T-helper 17 cell (primary cell): ENCODE measurements at regions not wholly inside any gene's neighbourhood (a gene's known extent, or its start where the extent isn't known, plus 50 kb on each side); places are given as distances from the start of the nearest gene placed in this dataset.

Experiments
- ATAC-seq: fragments of 150-1000 bp; cut with Tn5 transposase; 2 replicates; pipeline ENCODE4 v1.10.0; 2021; ENCODE audit warnings: mild to moderate bottlenecking, moderate library complexity
- DNase-seq, 3 donors: peaks; one replicate each; pipeline versions ENCODE4 v3.0.0 to v3.0.0-alpha.2; 2020 to 2021
- H3K9me3 ChIP-seq: one replicate; pipeline ENCODE4 v1.7.0; 2013; ENCODE audit warnings: low read length, mild to moderate bottlenecking; ENCODE audit not compliant: control insufficient read depth, poor library complexity, severe bottlenecking
- H3K27ac Mint-ChIP-seq: one replicate; pipeline ENCODE4 v1.8.0; 2022; ENCODE audit warnings: mild to moderate bottlenecking, moderate library complexity, mixed read lengths
- H3K27me3 Mint-ChIP-seq: one replicate; pipeline ENCODE4 v1.8.0; 2022; ENCODE audit warnings: mixed read lengths
- H3K36me3 Mint-ChIP-seq: one replicate; pipeline ENCODE4 v1.8.0; 2022; ENCODE audit warnings: low read depth, mixed read lengths
- H3K4me1 Mint-ChIP-seq: one replicate; pipeline ENCODE4 v1.8.0; 2022; ENCODE audit warnings: mild to moderate bottlenecking, mixed read lengths
- H3K4me3 Mint-ChIP-seq: one replicate; pipeline ENCODE4 v1.8.0; 2022; ENCODE audit warnings: mild to moderate bottlenecking, moderate library complexity, mixed read lengths

- H3K36me3 Mint-ChIP-seq = no peaks in the 10 kb centered on the region
- no peaks in the 10 kb centered on the region for H3K27me3 Mint-ChIP-seq
- H3K27ac Mint-ChIP-seq = no peak overlapping the region
- H3K9me3 ChIP-seq = no peaks in the 10 kb centered on the region
- ATAC-seq = no peak
- no peak for DNase-seq
- H3K4me3 Mint-ChIP-seq = no peak overlapping the region
- H3K4me1 Mint-ChIP-seq = no peaks in the 10 kb centered on the region
Measured at GRCh38 chr4:100707786-100708185, 190.0 kb upstream of the EMCN start.

- Mint-ChIP-seq H3K4me3 (no peak overlapping the region), H3K27me3 (peaks cover 21% of the 10 kb centered on the region), H3K36me3 (no peaks in the 10 kb centered on the region), H3K4me1 (peaks cover 3% of the 10 kb centered on the region), H3K27ac (no peak overlapping the region)
- DNase-seq (no peak), ATAC-seq (no peak)
- no peaks in the 10 kb centered on the region for H3K9me3 ChIP-seq
Measured at GRCh38 chr4:100696531-100696930, 178.7 kb upstream of the EMCN start.

GRCh38 chr4:100695871-100696270, 178.0 kb upstream of the EMCN start:
- peaks cover 21% of the 10 kb centered on the region for H3K27me3 Mint-ChIP-seq
- DNase-seq (no peak), ATAC-seq (no peak)
- no peaks in the 10 kb centered on the region for H3K9me3 ChIP-seq
- H3K27ac Mint-ChIP-seq = no peak overlapping the region
- no peak overlapping the region for H3K4me3 Mint-ChIP-seq
- no peaks in the 10 kb centered on the region for H3K36me3 Mint-ChIP-seq
- no peaks in the 10 kb centered on the region for H3K4me1 Mint-ChIP-seq

- no peaks in the 10 kb centered on the region for H3K9me3 ChIP-seq
- no peak overlapping the region for H3K4me3 Mint-ChIP-seq
- DNase-seq (no peak), ATAC-seq (no peak)
- H3K27me3 Mint-ChIP-seq = peaks cover 21% of the 10 kb centered on the region
- H3K27ac Mint-ChIP-seq = no peak overlapping the region
- no peaks in the 10 kb centered on the region for H3K36me3 Mint-ChIP-seq
- H3K4me1 Mint-ChIP-seq = no peaks in the 10 kb centered on the region
Measured at GRCh38 chr4:100695039-100695654, 177.3 kb upstream of the EMCN start.

- DNase-seq = no peak
- Mint-ChIP-seq H3K4me3 (no peak overlapping the region), H3K27me3 (peaks cover 21% of the 10 kb centered on the region), H3K36me3 (no peaks in the 10 kb centered on the region), H3K27ac (no peak overlapping the region), H3K4me1 (no peaks in the 10 kb centered on the region)
- no peak for ATAC-seq
- no peaks in the 10 kb centered on the region for H3K9me3 ChIP-seq
Measured at GRCh38 chr4:100694467-100694866, 176.6 kb upstream of the EMCN start.

GRCh38 chr4:100690812-100691211, 173.0 kb upstream of the EMCN start:
- no peak overlapping the region for H3K27ac Mint-ChIP-seq
- no peak overlapping the region for H3K4me3 Mint-ChIP-seq
- DNase-seq (no peak), ATAC-seq (no peak)
- no peaks in the 10 kb centered on the region for H3K4me1 Mint-ChIP-seq
- H3K36me3 Mint-ChIP-seq = no peaks in the 10 kb centered on the region
- peaks cover 15% of the 10 kb centered on the region for H3K27me3 Mint-ChIP-seq
- H3K9me3 ChIP-seq = no peaks in the 10 kb centered on the region

GRCh38 chr4:100688368-100688767, 170.5 kb upstream of the EMCN start:
- no peaks in the 10 kb centered on the region for H3K36me3 Mint-ChIP-seq
- H3K4me1 Mint-ChIP-seq = no peaks in the 10 kb centered on the region
- no peaks in the 10 kb centered on the region for H3K9me3 ChIP-seq
- H3K27ac Mint-ChIP-seq = no peak overlapping the region
- H3K27me3 Mint-ChIP-seq = no peaks in the 10 kb centered on the region
- no peak overlapping the region for H3K4me3 Mint-ChIP-seq
- no peak for ATAC-seq
- DNase-seq = no peak

- ATAC-seq (no peak), DNase-seq (no peak)
- H3K4me1 Mint-ChIP-seq = no peaks in the 10 kb centered on the region
- peaks cover 10% of the 10 kb centered on the region for H3K27me3 Mint-ChIP-seq
- H3K36me3 Mint-ChIP-seq = no peaks in the 10 kb centered on the region
- no peak overlapping the region for H3K27ac Mint-ChIP-seq
- no peak overlapping the region for H3K4me3 Mint-ChIP-seq
- H3K9me3 ChIP-seq = no peaks in the 10 kb centered on the region
Measured at GRCh38 chr4:100682477-100683218, 164.8 kb upstream of the EMCN start.

GRCh38 chr4:100681289-100681688, 163.5 kb upstream of the EMCN start:
- Mint-ChIP-seq H3K36me3 (no peaks in the 10 kb centered on the region), H3K27me3 (peaks cover 10% of the 10 kb centered on the region), H3K27ac (no peak overlapping the region), H3K4me1 (no peaks in the 10 kb centered on the region), H3K4me3 (no peak overlapping the region)
- no peak for ATAC-seq
- no peak for DNase-seq
- no peaks in the 10 kb centered on the region for H3K9me3 ChIP-seq

GRCh38 chr4:100679926-100680325, 162.1 kb upstream of the EMCN start:
- H3K4me1 Mint-ChIP-seq = no peaks in the 10 kb centered on the region
- no peak for ATAC-seq
- no peaks in the 10 kb centered on the region for H3K9me3 ChIP-seq
- H3K4me3 Mint-ChIP-seq = no peak overlapping the region
- H3K27ac Mint-ChIP-seq = no peak overlapping the region
- DNase-seq = no peak
- no peaks in the 10 kb centered on the region for H3K36me3 Mint-ChIP-seq
- H3K27me3 Mint-ChIP-seq = peaks cover 10% of the 10 kb centered on the region

- H3K4me3 Mint-ChIP-seq = no peak overlapping the region
- H3K4me1 Mint-ChIP-seq = no peaks in the 10 kb centered on the region
- H3K36me3 Mint-ChIP-seq = no peaks in the 10 kb centered on the region
- ATAC-seq (no peak), DNase-seq (no peak)
- no peak overlapping the region for H3K27ac Mint-ChIP-seq
- H3K27me3 Mint-ChIP-seq = no peaks in the 10 kb centered on the region
- H3K9me3 ChIP-seq = no peaks in the 10 kb centered on the region
Measured at GRCh38 chr4:100674976-100675375, 157.2 kb upstream of the EMCN start.

GRCh38 chr4:100657187-100657586, 139.4 kb upstream of the EMCN start:
- H3K27ac Mint-ChIP-seq = no peak overlapping the region
- no peak overlapping the region for H3K4me3 Mint-ChIP-seq
- H3K4me1 Mint-ChIP-seq = no peaks in the 10 kb centered on the region
- no peaks in the 10 kb centered on the region for H3K27me3 Mint-ChIP-seq
- H3K9me3 ChIP-seq = no peaks in the 10 kb centered on the region
- ATAC-seq (no peak), DNase-seq (no peak)
- H3K36me3 Mint-ChIP-seq = no peaks in the 10 kb centered on the region

- no peak overlapping the region for H3K27ac Mint-ChIP-seq
- H3K4me1 Mint-ChIP-seq = no peaks in the 10 kb centered on the region
- H3K9me3 ChIP-seq = no peaks in the 10 kb centered on the region
- no peaks in the 10 kb centered on the region for H3K36me3 Mint-ChIP-seq
- H3K4me3 Mint-ChIP-seq = no peak overlapping the region
- ATAC-seq (no peak), DNase-seq (no peak)
- no peaks in the 10 kb centered on the region for H3K27me3 Mint-ChIP-seq
Measured at GRCh38 chr4:100651499-100652175, 133.8 kb upstream of the EMCN start.

- DNase-seq (no peak), ATAC-seq (no peak)
- no peaks in the 10 kb centered on the region for H3K9me3 ChIP-seq
- Mint-ChIP-seq H3K27ac (no peak overlapping the region), H3K36me3 (no peaks in the 10 kb centered on the region), H3K4me1 (peaks cover 2% of the 10 kb centered on the region), H3K27me3 (no peaks in the 10 kb centered on the region), H3K4me3 (no peak overlapping the region)
Measured at GRCh38 chr4:100649417-100649816, 131.6 kb upstream of the EMCN start.
